HuH-7 (cell line): ENCODE measurements at regions not wholly inside any gene's neighbourhood (a gene's known extent, or its start where the extent isn't known, plus 50 kb on each side); places are given as distances from the start of the nearest gene placed in this dataset.
"Not testable (repeated sequence)": the region's sequence is repeated elsewhere in the genome, so short reads cannot be mapped to it uniquely, and the experiment has no call there.

Source experiments
- DNase-seq: peaks from one replicate; pipeline ENCODE4 v3.0.0; 2011; ENCODE audit warnings: low spot score

GRCh38 chr11:19625438-19625837 is 87.2 kb upstream of the NAV2 start:
- DNase-seq = no peak

GRCh38 chr11:19617696-19618523 is 94.7 kb upstream of the NAV2 start:
- no peak for DNase-seq

GRCh38 chr11:19615341-19616183 is 97.1 kb upstream of the NAV2 start:
- DNase-seq = no peak

- no peak for DNase-seq
Observed at GRCh38 chr11:19614370-19614940, 98.2 kb upstream of the NAV2 start.

GRCh38 chr11:19612025-19612424 is 100.6 kb upstream of the NAV2 start:
- DNase-seq = not testable (repeated sequence)

- no peak for DNase-seq
Observed at GRCh38 chr11:19607656-19608360, 104.8 kb upstream of the NAV2 start.

- no peak for DNase-seq
Observed at GRCh38 chr11:19606856-19607655, 105.6 kb upstream of the NAV2 start.

GRCh38 chr11:19605520-19606371 is 106.9 kb upstream of the NAV2 start:
- DNase-seq = no peak

- DNase-seq = no peak
Observed at GRCh38 chr11:19604679-19605375, 107.8 kb upstream of the NAV2 start.

GRCh38 chr11:19603771-19604170 is 108.9 kb upstream of the NAV2 start:
- no peak for DNase-seq

- DNase-seq = no peak
Observed at GRCh38 chr11:19602891-19603290, 109.7 kb upstream of the NAV2 start.

GRCh38 chr11:19602406-19602805 is 110.2 kb upstream of the NAV2 start:
- DNase-seq = no peak

- DNase-seq = no peak
Observed at GRCh38 chr11:19601235-19601634, 111.4 kb upstream of the NAV2 start.

- DNase-seq = no peak
Observed at GRCh38 chr11:19599681-19600080, 113.0 kb upstream of the NAV2 start.

- no peak for DNase-seq
Observed at GRCh38 chr11:19598876-19599486, 113.7 kb upstream of the NAV2 start.

GRCh38 chr11:19598456-19598855 is 114.2 kb upstream of the NAV2 start:
- DNase-seq = no peak

GRCh38 chr11:19597876-19598275 is 114.8 kb upstream of the NAV2 start:
- DNase-seq = no peak

GRCh38 chr11:19597206-19597605 is 115.4 kb upstream of the NAV2 start:
- no peak for DNase-seq
